Hepatocyte (in vitro differentiated cells): ENCODE measurements at regions not wholly inside any gene's neighbourhood (a gene's known extent, or its start where the extent isn't known, plus 50 kb on each side); places are given as distances from the start of the nearest gene placed in this dataset.
A peak's percentile ranks its signal among the peaks of the same experiment; 100 is the strongest.

Experiments used
- DNase-seq: peaks from one replicate; pipeline ENCODE4 v3.0.0-alpha.2; 2016; ENCODE audit warnings: low spot score
- H2AFZ ChIP-seq: fragments of 200-600 bp; sonication (generic); 2 replicates; pipeline ENCODE4 v1.6.0; 2016; ENCODE audit warnings: antibody characterized with exemption, mild to moderate bottlenecking
- H3K27ac ChIP-seq: fragments of 200-600 bp; sonication (generic); 2 replicates; pipeline ENCODE4 v1.5.1; 2016; ENCODE audit warnings: mild to moderate bottlenecking
- H3K27me3 ChIP-seq: fragments of 200-600 bp; sonication (generic); 2 replicates; pipeline ENCODE4 v1.6.1; 2016
- H3K36me3 ChIP-seq: fragments of 200-600 bp; sonication (generic); replicated peaks from 2 replicates; pipeline ENCODE4 v1.5.1; 2016; ENCODE audit warnings: low read depth; ENCODE audit not compliant: insufficient read depth
- H3K4me1 ChIP-seq: fragments of 200-600 bp; sonication (generic); 2 replicates; pipeline ENCODE4 v1.5.1; 2016; ENCODE audit warnings: mild to moderate bottlenecking, moderate library complexity; ENCODE audit not compliant: insufficient read depth
- H3K4me2 ChIP-seq: fragments of 200-600 bp; sonication (generic); 2 replicates; pipeline ENCODE4 v1.6.0; 2016
- H3K4me3 ChIP-seq: fragments of 200-600 bp; sonication (generic); 2 replicates; pipeline ENCODE4 v1.5.1; 2016; ENCODE audit warnings: mild to moderate bottlenecking
- H3K79me2 ChIP-seq: fragments of 200-600 bp; sonication (generic); 2 replicates; pipeline ENCODE4 v1.6.0; 2017; ENCODE audit warnings: mild to moderate bottlenecking
- H3K9me2 ChIP-seq: fragments of 200-600 bp; sonication (generic); replicated peaks from 2 replicates; pipeline ENCODE4 v1.6.0; 2017; ENCODE audit warnings: mild to moderate bottlenecking; ENCODE audit not compliant: insufficient read depth
- H3K9me3 ChIP-seq: fragments of 200-600 bp; sonication (generic); 2 replicates; pipeline ENCODE4 v1.5.1; 2016; ENCODE audit warnings: low read depth, mild to moderate bottlenecking
- H4K20me1 ChIP-seq: fragments of 200-600 bp; sonication (generic); 2 replicates; pipeline ENCODE4 v1.6.0; 2016; ENCODE audit warnings: mild to moderate bottlenecking; ENCODE audit not compliant: insufficient read depth, poor library complexity, severe bottlenecking
- CTCF ChIP-seq: fragments of 200-600 bp; sonication (generic); IDR thresholded peaks from 2 replicates; pipeline ENCODE4 v1.5.1; 2016; ENCODE audit warnings: antibody characterized with exemption, mild to moderate bottlenecking; ENCODE audit not compliant: poor library complexity
- EZH2 ChIP-seq: fragments of 200-600 bp; sonication (generic); IDR thresholded peaks from 2 replicates; pipeline ENCODE4 v1.6.1; 2016; ENCODE audit warnings: antibody characterized with exemption, mild to moderate bottlenecking, borderline replicate concordance
- EZH2phosphoT487 ChIP-seq: fragments of 200-600 bp; sonication (generic); IDR thresholded peaks from one replicate; pipeline ENCODE4 v1.6.1; 2018; ENCODE audit warnings: antibody characterized with exemption, mild to moderate bottlenecking, low read depth, moderate library complexity; ENCODE audit not compliant: unreplicated experiment, severe bottlenecking
- WGBS: methylation state at CpG from one replicate; pipeline ENCODE4 v1.1.6; 2016; ENCODE audit warnings: low lambda C conversion rate; ENCODE audit errors: missing lambda C conversion rate; 5-methylcytosine and 5-hydroxymethylcytosine counted together

DNA sequence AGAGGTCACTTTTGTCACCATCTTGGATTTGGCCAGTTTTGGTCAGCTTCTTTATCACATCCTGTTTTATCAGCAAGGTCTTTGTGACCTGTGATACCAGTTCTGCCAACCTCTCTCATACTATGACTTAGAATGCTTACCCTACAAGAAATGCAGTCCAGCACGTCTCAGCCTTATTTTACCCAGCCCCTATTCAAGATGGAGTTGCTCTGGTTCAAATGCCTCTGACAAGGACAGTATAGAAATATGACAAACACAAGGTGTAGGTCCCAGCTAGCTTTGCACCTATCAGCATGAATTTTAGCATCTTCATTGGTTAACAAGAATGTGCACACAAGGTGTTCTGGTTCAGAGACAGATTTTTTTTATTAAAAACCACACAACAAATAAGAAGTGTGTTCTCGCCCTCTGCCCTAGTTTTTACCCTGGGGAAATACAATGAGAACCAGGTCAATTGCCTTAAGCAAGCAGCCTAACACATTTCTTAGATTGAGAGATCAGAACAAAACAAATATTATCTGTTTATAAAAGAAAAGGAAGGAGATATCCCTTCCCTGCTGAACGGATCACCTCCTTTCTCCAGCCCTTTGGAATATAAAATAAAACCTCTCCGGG lies 962.3 kb upstream of the PRKX start:
- H3K9me3 ChIP-seq: no peaks in the 10 kb centered on the region
- peak overlapping the region; percentile 71 for H3K27ac ChIP-seq

GRCh38 chrX:4674028-4674782 lies 960.8 kb upstream of the PRKX start:
- H3K36me3 ChIP-seq: no peaks in the 10 kb centered on the region
- H3K27me3 ChIP-seq: no peaks in the 10 kb centered on the region
- no peaks in the 10 kb centered on the region for H4K20me1 ChIP-seq
- no peak overlapping the region for H2AFZ ChIP-seq
- H3K4me2 ChIP-seq: no peak overlapping the region
- no peak for DNase-seq
- no peak overlapping the region for H3K4me3 ChIP-seq
- H3K27ac ChIP-seq: no peak overlapping the region
- H3K4me1 ChIP-seq: peaks cover 8% of the 10 kb centered on the region
- no peaks in the 10 kb centered on the region for H3K9me3 ChIP-seq
- TF ChIP-seq EZH2 (no peak), CTCF (no peak), EZH2phosphoT487 (no peak)
- WGBS: 75% methylated on average over 6 of the region's 6 CpGs
- H3K9me2 ChIP-seq: no peaks in the 10 kb centered on the region
- H3K79me2 ChIP-seq: no peaks in the 10 kb centered on the region

More for the DNA sequence above, 962.3 kb upstream of the PRKX start:
- no peak for DNase-seq
- Histone ChIP-seq H3K4me3 (no peak overlapping the region), H2AFZ (no peak overlapping the region), H3K4me1 (peaks cover 8% of the 10 kb centered on the region), H3K4me2 (no peak overlapping the region), H3K9me2 (no peaks in the 10 kb centered on the region), H4K20me1 (no peaks in the 10 kb centered on the region), H3K36me3 (no peaks in the 10 kb centered on the region), H3K79me2 (no peaks in the 10 kb centered on the region), H3K27me3 (no peaks in the 10 kb centered on the region)
- WGBS: 29% methylated on average over 4 of the region's 4 CpGs
- no peak for TF ChIP-seq CTCF
- TF ChIP-seq EZH2: no peak

- no peaks in the 10 kb centered on the region for H3K79me2 ChIP-seq
- H2AFZ ChIP-seq: no peak overlapping the region
- H3K4me1 ChIP-seq: peaks cover 8% of the 10 kb centered on the region
- WGBS: 67% methylated on average over 4 of the region's 4 CpGs
- H3K36me3 ChIP-seq: no peaks in the 10 kb centered on the region
- no peak overlapping the region for H3K4me2 ChIP-seq
- no peak overlapping the region for H3K4me3 ChIP-seq
- H3K9me2 ChIP-seq: no peaks in the 10 kb centered on the region
- TF ChIP-seq EZH2phosphoT487: no peak
- TF ChIP-seq CTCF: no peak
- no peak for TF ChIP-seq EZH2
- H3K9me3 ChIP-seq: no peaks in the 10 kb centered on the region
- DNase-seq: no peak
- H3K27ac ChIP-seq: no peak overlapping the region
- H4K20me1 ChIP-seq: no peaks in the 10 kb centered on the region
- no peaks in the 10 kb centered on the region for H3K27me3 ChIP-seq
Measured at GRCh38 chrX:4671344-4671743, 957.9 kb upstream of the PRKX start.
